Fibroblast of peridontal ligament (primary cell): ENCODE measurements at regions not wholly inside any gene's neighbourhood (a gene's known extent, or its start where the extent isn't known, plus 50 kb on each side); places are given as distances from the start of the nearest gene placed in this dataset.

ENCODE experiments used
- DNase-seq: peaks from one replicate; pipeline ENCODE4 v3.0.0-alpha.2; 2010; ENCODE audit errors: extremely low read depth

DNA sequence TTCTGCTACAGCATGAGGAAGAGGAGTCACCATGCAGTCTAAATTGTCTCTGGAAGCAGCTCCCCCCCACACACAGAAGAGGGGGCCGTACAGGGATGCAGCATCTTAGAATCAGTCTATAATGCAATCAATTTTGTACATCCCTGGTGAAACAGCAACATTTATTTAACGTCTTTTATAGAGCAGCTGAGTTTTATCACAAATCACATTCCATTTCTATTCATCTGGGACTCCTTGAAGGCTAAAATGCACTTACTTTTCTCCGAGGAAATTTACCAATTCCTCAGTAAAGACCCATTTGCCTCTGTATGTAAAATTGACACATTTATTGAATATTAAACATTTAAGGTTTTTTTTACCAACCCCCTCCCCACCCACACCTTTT, 193.9 kb downstream of the PHETA1 start:
- no peak for DNase-seq

DNA sequence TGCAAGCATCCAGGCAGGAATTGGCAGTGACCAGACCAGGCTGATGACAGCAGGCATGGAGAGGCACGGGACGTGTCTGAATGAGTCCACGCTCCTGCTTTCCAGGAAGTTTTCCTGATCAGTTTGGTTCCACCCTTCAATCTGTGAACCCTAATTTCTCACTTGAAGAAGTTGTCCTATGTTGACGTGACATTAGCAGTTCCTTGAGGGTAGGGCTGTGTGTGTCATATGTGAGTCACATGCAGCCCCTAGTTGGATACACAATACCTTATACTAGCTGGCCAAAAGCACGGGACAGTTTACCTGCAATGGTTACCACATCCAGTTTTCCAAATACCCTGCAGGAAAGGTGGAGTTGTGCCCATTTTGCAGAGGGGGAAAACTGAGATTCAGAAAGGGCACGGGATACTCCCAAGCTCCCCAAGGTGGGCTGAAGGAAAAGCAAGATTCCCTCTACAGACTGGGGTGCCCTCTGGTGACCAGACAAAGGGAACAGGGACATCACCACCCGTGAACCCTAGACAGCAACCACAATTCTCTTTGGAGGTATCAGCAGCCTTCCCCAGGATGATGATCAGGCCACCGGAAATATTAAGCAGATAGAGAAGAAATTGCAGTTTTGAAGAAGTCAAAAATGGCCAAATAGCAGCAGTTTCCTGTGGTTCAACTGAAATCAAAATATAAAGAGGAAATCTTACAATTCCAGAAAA, 194.5 kb downstream of the PHETA1 start:
- no peak for DNase-seq

GRCh38 chr12:111173836-111174235, 195.1 kb downstream of the PHETA1 start:
- no peak for DNase-seq

GRCh38 chr12:111173391-111173790, 195.5 kb downstream of the PHETA1 start:
- no peak for DNase-seq

GRCh38 chr12:111172786-111173185, 196.1 kb downstream of the PHETA1 start:
- DNase-seq, result no peak

GRCh38 chr12:111171832-111172231, 197.1 kb downstream of the PHETA1 start:
- DNase-seq, result no peak

DNA sequence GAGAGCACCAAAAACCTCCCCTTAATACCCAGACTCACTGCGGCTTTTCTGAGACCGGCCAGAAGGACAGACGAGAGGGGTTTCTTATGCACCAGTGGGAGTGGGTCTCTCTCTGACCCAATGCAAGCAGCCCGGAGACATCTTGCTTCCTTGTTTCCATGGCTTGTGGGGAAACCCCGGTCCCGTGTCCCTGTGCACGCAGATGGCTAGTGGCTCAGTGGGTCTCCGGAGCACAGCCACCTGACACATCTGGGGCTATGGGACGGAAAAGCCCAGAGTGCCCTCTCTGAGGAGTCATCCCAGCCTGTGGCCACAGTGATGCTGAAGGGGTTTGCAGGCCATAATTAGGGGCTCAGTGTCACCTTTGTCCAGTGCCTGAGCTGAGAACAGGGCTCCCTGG, 197.6 kb downstream of the PHETA1 start:
- no peak for DNase-seq

DNA sequence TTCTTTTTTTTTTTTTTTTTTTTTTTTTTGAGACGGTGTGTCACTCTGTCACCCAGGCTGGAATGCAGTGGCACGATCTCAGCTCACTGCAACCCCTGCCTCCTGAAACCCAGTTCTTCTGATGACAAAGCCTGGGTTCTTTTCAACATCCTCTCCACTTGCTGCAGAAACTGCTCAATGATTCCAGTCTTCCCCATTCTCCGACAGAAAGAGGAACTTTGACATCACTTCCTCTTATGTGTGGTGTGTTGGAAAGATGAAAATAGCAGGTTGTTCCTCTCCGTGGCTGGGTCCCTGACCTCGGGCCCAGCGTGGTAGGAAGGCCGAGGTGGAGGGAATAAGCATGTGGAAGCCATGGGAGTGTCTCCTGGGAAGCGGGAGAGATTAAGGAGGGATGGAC, 198.4 kb downstream of the PHETA1 start:
- DNase-seq, result no peak

DNA sequence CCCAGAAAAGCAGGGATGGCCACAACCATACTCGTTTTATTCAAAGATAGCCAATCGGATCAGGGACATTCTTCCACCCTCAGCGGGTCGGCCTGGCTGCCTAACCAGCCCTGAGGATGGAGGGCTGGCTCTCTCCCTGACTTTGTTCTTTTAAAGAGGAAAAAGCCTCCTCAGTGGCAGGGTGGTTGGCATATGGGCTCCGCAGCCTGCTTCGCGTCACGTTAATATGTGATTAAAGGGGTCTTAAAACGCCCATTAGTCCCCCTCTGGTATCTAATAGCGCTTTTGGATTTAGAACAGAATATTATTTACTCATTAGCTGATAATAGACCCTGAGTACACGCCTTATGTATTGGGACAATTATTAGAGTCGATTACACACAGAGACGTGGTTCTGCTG, 199.4 kb downstream of the PHETA1 start:
- no peak for DNase-seq

GRCh38 chr12:111169032-111169431, 199.9 kb downstream of the PHETA1 start:
- DNase-seq, result no peak

GRCh38 chr12:111168009-111168900, 200.6 kb downstream of the PHETA1 start:
- no peak for DNase-seq

DNA sequence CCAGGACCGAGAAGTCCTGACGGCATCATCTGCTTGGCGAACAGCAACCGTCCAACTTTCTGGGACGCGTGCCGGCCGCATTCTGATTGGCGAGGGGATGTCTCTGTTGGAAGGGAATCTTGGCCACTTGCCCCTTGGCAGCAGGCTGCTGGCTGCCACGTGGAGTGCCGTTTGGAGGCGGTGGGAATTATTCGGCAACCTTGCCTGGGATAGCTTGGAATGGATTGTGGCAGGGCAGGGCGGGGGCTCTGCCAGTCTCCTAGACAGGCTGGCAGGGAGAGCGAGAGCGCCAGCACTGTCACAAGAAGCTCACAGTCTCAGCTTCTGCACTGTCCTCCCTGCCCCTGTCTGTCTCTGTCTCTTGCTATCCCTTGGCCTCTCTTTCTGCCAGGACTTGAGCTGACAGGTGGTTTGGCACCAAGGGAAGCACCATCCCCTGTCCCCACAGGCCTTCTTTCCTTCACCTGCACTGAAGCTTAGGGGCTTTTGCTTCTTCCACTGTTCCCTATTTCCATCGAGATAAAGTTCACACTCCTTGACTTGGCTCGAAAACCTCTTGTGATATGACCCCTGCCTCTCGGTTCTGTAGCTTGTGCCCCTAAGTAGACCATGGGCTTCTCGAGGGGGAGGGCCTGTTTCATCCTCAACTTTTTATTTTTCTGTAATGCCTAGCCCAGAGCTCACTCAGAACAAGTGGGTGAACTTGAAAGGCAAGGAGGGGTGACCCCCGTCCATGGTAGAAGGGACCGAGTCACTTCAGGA, 201.9 kb downstream of the PHETA1 start:
- no peak for DNase-seq

DNA sequence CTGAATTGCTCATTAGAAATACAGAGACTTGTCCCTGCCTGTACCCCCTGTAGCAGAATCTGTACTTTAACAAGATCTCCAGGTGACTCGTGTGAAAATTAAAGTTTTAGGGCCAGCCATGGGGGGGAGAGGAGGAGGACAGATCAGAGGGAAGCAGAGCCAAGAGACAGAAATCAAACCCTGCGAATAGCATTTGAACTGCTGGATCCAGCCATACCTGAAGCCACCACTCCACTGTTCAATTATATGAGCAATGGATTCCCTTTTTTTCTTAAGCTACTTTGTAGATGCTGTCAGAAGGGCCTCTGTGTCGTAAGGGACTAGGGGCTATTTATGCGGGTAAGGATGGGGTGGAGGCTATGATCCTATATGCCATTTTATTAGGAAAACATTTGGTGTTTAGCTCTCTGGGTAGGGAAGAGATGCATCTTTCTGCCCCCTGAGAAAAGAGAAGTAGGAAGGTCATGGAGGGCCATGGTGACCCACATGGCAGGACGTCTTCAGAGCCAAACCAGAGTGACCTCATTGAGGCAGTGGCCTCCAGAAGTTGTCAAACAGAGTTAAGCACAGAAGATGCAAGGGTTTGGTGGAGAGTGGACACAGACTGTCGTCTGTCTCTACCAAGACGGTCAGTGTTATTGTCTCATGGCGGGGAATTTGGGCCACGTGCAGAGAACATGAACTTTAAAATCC, 203.9 kb downstream of the PHETA1 start:
- no peak for DNase-seq

- no peak for DNase-seq
Measured at GRCh38 chr12:111163422-111163821, 205.5 kb downstream of the PHETA1 start.

DNA sequence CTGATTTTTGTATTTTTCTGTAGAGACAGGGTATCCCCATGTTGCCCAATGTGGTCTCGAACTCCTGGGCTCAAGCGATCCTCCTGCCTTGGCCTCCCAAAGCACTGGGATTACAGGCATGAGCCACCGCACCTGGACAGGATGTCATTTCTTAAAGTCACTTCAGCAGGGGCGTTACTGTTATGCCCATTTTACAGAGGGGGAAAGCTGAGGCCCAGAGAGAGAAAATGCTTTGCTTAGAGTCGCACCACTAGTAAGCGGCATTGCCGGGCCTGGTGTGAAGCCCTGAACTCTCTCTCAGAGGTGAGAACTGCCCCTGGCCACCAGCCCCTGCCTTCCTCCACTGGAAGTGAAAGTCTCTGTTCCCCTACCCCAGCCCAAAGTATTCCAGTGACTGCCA, 207.0 kb downstream of the PHETA1 start:
- DNase-seq, result no peak

DNA sequence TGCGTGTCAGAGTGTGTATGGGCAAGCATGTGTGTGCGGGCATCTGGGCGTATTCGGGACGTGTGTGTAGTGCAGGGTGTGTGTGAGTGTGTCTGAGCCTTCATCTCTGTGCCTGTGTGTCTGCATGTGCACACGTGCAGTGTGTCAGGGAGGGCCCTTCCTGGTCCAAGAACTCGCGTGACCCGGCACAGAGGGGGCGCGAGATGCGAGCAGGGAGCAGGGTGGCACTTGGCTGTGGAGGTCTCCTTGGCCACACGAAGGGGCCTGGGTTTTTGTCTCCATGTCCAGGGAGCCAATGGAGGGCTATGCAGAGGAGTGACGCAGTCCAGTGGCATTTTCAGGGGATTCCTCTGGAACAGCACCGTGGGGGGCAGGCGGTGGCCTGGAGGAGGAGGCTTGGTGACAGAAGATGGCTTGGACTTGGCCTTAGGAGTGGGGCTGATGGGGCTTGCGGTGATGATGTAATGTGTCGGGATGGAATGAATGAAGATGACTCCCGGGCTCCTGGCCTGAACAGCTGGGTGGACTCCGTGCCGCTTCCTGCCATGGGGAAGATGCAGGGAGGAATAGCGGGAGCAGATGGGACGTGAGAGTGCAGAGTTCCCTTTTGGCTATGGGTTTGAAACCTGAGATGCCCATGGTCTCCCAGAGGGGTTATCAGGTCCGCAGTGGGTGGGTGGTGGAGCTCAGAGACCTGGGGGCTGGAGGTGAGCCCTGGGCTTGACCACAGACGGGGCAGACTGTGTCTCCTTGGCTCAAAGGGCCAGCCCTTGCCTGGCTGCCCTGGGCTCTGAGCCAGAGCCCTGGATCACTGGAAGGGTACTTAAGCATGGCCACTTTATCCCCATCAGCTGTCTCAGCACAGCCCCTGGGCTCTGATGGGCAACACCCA, 208.3 kb downstream of the PHETA1 start:
- no peak for DNase-seq

GRCh38 chr12:111158992-111159391, 209.9 kb downstream of the PHETA1 start:
- no peak for DNase-seq

GRCh38 chr12:111157486-111157885, 211.4 kb downstream of the PHETA1 start:
- DNase-seq, result no peak

GRCh38 chr12:111156304-111156703, 212.6 kb downstream of the PHETA1 start:
- no peak for DNase-seq

DNA sequence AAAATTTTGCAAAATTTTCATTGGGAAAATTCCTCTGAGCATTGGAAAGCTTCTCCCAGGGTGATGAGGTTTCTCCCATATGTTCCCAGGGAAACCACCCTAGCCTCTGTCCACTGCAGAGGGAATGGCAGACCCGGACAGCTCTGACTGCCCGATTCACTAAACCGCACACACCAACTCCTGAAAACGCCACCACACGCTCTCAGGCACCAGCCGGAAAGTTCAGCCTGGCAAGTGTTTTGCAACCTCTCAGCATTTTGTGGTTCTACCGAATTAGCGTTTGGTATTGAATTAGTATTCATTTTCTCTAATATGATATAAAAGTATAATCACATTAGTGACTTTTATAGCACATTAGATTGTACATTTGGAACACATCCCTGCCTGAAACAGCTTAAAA, 213.4 kb downstream of the PHETA1 start:
- DNase-seq, result no peak

DNA sequence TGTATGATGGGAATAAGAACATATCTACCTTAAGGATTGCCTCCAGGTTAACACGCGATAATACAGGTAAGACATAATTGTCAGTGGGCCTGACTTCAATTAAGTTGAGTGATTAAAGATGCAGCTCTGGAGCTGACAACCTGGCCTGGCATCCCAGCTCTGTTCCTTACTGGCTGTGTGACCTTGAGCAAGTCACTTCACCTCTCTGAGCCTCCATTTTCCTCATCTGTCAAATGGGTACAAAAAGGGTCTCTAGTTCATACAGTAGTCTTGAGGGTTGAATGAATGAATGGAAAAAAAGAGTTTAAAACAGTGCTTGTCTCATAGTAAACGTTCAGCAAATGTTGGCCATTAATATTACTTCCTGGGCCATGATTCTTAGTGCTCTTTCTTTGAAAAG, 213.9 kb downstream of the PHETA1 start:
- no peak for DNase-seq
